SKM-1 treated with dmso at 0.1 percent for 144 hours (cell line): ENCODE measurements at regions not wholly inside any gene's neighbourhood (a gene's known extent, or its start where the extent isn't known, plus 50 kb on each side); places are given as distances from the start of the nearest gene placed in this dataset.

ENCODE experiments used
- DNase-seq: peaks from one replicate; lab custom pipeline; 2025; ENCODE audit not compliant: unreplicated experiment; lab: John Stamatoyannopoulos, UW

GRCh38 chr10:44301781-44302355 lies 83.0 kb downstream of the CXCL12 start:
- DNase-seq = no peak

- DNase-seq = no peak
These were observed 83.9 kb downstream of the CXCL12 start for GRCh38 chr10:44300666-44301649.

GRCh38 chr10:44298713-44299112 lies 86.2 kb downstream of the CXCL12 start:
- DNase-seq = no peak

- DNase-seq = no peak
These were observed 86.9 kb downstream of the CXCL12 start for GRCh38 chr10:44297963-44298362.

GRCh38 chr10:44295644-44296241 lies 89.2 kb downstream of the CXCL12 start:
- no peak for DNase-seq

GRCh38 chr10:44294726-44295412 lies 90.0 kb downstream of the CXCL12 start:
- DNase-seq = no peak

GRCh38 chr10:44293842-44294241 lies 91.1 kb downstream of the CXCL12 start:
- no peak for DNase-seq

GRCh38 chr10:44293306-44293778 lies 91.6 kb downstream of the CXCL12 start:
- DNase-seq = no peak

- DNase-seq = no peak
These were observed 92.4 kb downstream of the CXCL12 start for GRCh38 chr10:44292390-44293002.

- no peak for DNase-seq
These were observed 93.8 kb downstream of the CXCL12 start for GRCh38 chr10:44291091-44291490.

- no peak for DNase-seq
These were observed 95.8 kb downstream of the CXCL12 start for GRCh38 chr10:44289125-44289524.

GRCh38 chr10:44287408-44287807 lies 97.5 kb downstream of the CXCL12 start:
- no peak for DNase-seq

GRCh38 chr10:44284198-44285084 lies 100.5 kb downstream of the CXCL12 start:
- DNase-seq = no peak

- no peak for DNase-seq
These were observed 102.1 kb downstream of the CXCL12 start for GRCh38 chr10:44282626-44283300.

GRCh38 chr10:44281662-44282061 lies 103.2 kb downstream of the CXCL12 start:
- DNase-seq = no peak

- DNase-seq = no peak
These were observed 103.7 kb downstream of the CXCL12 start for GRCh38 chr10:44281089-44281613.

GRCh38 chr10:44280226-44281014 lies 104.5 kb downstream of the CXCL12 start:
- DNase-seq = no peak

- DNase-seq = no peak
These were observed 105.3 kb downstream of the CXCL12 start for GRCh38 chr10:44279426-44280126.
